Erythroblast (primary cell): ENCODE measurements at regions not wholly inside any gene's neighbourhood (a gene's known extent, or its start where the extent isn't known, plus 50 kb on each side); places are given as distances from the start of the nearest gene placed in this dataset.

Source experiments
- GATA1 ChIP-seq: IDR thresholded peaks from 2 replicates; pipeline ENCODE4 v1.6.1; 2011; ENCODE audit warnings: low read depth, mild to moderate bottlenecking, control low read depth, low read length, moderate library complexity
- POLR2A ChIP-seq: IDR thresholded peaks from 2 replicates; pipeline ENCODE4 v1.6.1; 2011; ENCODE audit warnings: mild to moderate bottlenecking, low read length

- TF ChIP-seq POLR2A (no peak), GATA1 (no peak)
These were observed 54.3 kb upstream of the KCND2 start for GRCh38 chr7:120218712-120219111.
